ENCODE measurements at regions not wholly inside any gene's neighbourhood (a gene's known extent, or its start where the extent isn't known, plus 50 kb on each side); places are given as distances from the start of the nearest gene placed in this dataset.

DNA sequence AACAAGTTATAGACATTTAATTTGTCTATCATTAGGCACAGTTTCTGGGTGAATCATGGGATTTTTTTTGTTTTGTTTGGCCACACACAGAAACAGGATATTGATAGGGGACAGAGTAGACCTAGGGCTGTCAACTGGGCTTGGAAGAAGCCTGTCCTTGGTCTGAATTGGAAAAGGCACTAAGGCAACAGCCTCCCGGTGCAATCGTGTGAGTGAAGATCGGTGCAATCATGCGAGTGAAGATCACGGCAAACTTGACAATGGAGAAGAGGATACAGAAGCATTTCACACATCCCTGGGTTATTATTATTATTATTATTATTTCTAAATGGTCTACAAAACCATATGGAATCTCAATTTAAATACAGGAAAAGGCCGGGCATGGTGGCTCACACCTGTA lies 94.5 kb downstream of the ACKR3 start:
- H3K27me3 ChIP-seq (ENCODE audit: control insufficient read depth, insufficient read depth, low read length): no peaks in the 10 kb centered on the region
- no peak overlapping the region for H3K27ac ChIP-seq (ENCODE audit: low read length)
- H3K9me3 ChIP-seq (ENCODE audit: control insufficient read depth, low read depth, low read length): peaks cover 5% of the 10 kb centered on the region
- H3K4me1 ChIP-seq (ENCODE audit: control insufficient read depth, insufficient read depth, low read length): no peaks in the 10 kb centered on the region
- WGBS (ENCODE audit: insufficient coverage, low lambda C conversion rate): no CpG with 5 or more reads among the region's 6 CpGs
- DNase-seq: no peak
- H3K4me3 ChIP-seq (ENCODE audit: low read length): no peak overlapping the region
- no peaks in the 10 kb centered on the region for H3K36me3 ChIP-seq (ENCODE audit: control insufficient read depth, insufficient read depth, low read length)

DNA sequence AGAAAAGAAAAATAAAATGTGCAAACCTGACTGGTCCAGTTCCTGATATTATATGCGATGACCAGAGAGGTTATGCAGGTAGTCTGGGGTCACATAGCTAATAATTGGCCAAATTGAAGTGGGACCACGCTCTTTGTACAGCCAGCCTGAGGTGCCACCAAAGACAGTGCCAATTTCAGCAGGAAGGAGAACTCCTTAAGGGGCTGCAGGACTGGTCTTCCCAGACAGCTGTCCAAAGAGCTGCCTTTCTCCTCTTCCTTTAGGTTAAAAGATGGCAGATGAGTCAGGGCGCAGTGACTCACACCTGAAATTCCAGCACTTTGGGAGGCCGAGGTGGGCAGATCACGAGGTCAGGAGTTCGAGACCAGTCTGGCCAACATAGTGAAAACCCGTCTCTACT lies 95.5 kb downstream of the ACKR3 start:
- Histone ChIP-seq H3K4me3 (ENCODE audit: low read length) (no peak overlapping the region), H3K27ac (ENCODE audit: low read length) (no peak overlapping the region), H3K36me3 (ENCODE audit: control insufficient read depth, insufficient read depth, low read length) (no peaks in the 10 kb centered on the region), H3K27me3 (ENCODE audit: control insufficient read depth, insufficient read depth, low read length) (no peaks in the 10 kb centered on the region), H3K9me3 (ENCODE audit: control insufficient read depth, low read depth, low read length) (peaks cover 5% of the 10 kb centered on the region), H3K4me1 (ENCODE audit: control insufficient read depth, insufficient read depth, low read length) (no peaks in the 10 kb centered on the region)
- no CpG with 5 or more reads among the region's 7 CpGs for WGBS (ENCODE audit: insufficient coverage, low lambda C conversion rate)
- no peak for DNase-seq

GRCh38 chr2:236665572-236666118 lies 96.0 kb downstream of the ACKR3 start:
- H3K4me1 ChIP-seq (ENCODE audit: control insufficient read depth, insufficient read depth, low read length): no peaks in the 10 kb centered on the region
- no peaks in the 10 kb centered on the region for H3K27me3 ChIP-seq (ENCODE audit: control insufficient read depth, insufficient read depth, low read length)
- H3K9me3 ChIP-seq (ENCODE audit: control insufficient read depth, low read depth, low read length): peaks cover 5% of the 10 kb centered on the region
- H3K27ac ChIP-seq (ENCODE audit: low read length): no peak overlapping the region
- no peak for DNase-seq
- H3K4me3 ChIP-seq (ENCODE audit: low read length): no peak overlapping the region
- no peaks in the 10 kb centered on the region for H3K36me3 ChIP-seq (ENCODE audit: control insufficient read depth, insufficient read depth, low read length)
- WGBS (ENCODE audit: insufficient coverage, low lambda C conversion rate): 60% methylated on average over 1 of the region's 11 CpGs

- H3K4me3 ChIP-seq (ENCODE audit: low read length): no peak overlapping the region
- no peaks in the 10 kb centered on the region for H3K36me3 ChIP-seq (ENCODE audit: control insufficient read depth, insufficient read depth, low read length)
- H3K27ac ChIP-seq (ENCODE audit: low read length): no peak overlapping the region
- H3K27me3 ChIP-seq (ENCODE audit: control insufficient read depth, insufficient read depth, low read length): no peaks in the 10 kb centered on the region
- no peaks in the 10 kb centered on the region for H3K4me1 ChIP-seq (ENCODE audit: control insufficient read depth, insufficient read depth, low read length)
- WGBS (ENCODE audit: insufficient coverage, low lambda C conversion rate): no CpG with 5 or more reads among the region's 14 CpGs
- peaks cover 5% of the 10 kb centered on the region for H3K9me3 ChIP-seq (ENCODE audit: control insufficient read depth, low read depth, low read length)
- no peak for DNase-seq
These were observed 97.1 kb downstream of the ACKR3 start for GRCh38 chr2:236666646-236667204.

DNA sequence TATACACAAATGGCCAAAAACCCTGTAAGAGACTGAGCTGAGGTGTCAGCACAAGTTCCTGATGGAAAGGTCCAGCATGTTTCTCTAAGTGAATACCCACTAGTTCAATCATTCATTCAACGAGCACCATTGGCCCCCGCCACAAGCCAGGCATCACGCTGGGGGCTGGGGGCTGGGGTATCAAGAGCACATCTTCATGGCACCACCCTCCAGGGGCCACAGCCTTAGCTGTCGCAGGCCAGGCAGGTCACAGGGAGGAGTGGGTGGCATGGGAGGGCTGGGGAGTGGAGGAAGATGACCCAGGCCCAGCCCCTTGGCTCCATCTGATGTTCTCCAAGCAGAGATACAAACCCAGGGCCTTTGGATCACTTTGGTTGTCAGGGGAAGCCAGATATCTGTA lies 97.9 kb downstream of the ACKR3 start:
- Histone ChIP-seq H3K36me3 (ENCODE audit: control insufficient read depth, insufficient read depth, low read length) (no peaks in the 10 kb centered on the region), H3K27me3 (ENCODE audit: control insufficient read depth, insufficient read depth, low read length) (no peaks in the 10 kb centered on the region), H3K4me3 (ENCODE audit: low read length) (no peak overlapping the region), H3K4me1 (ENCODE audit: control insufficient read depth, insufficient read depth, low read length) (no peaks in the 10 kb centered on the region), H3K27ac (ENCODE audit: low read length) (no peak overlapping the region), H3K9me3 (ENCODE audit: control insufficient read depth, low read depth, low read length) (peaks cover 5% of the 10 kb centered on the region)
- DNase-seq: no peak
- WGBS (ENCODE audit: insufficient coverage, low lambda C conversion rate): no CpG with 5 or more reads among the region's 4 CpGs

- DNase-seq: no peak
- no CpG with 5 or more reads among the region's 8 CpGs for WGBS (ENCODE audit: insufficient coverage, low lambda C conversion rate)
- peaks cover 5% of the 10 kb centered on the region for H3K9me3 ChIP-seq (ENCODE audit: control insufficient read depth, low read depth, low read length)
- H3K27ac ChIP-seq (ENCODE audit: low read length): no peak overlapping the region
- H3K27me3 ChIP-seq (ENCODE audit: control insufficient read depth, insufficient read depth, low read length): no peaks in the 10 kb centered on the region
- H3K36me3 ChIP-seq (ENCODE audit: control insufficient read depth, insufficient read depth, low read length): no peaks in the 10 kb centered on the region
- H3K4me1 ChIP-seq (ENCODE audit: control insufficient read depth, insufficient read depth, low read length): no peaks in the 10 kb centered on the region
- H3K4me3 ChIP-seq (ENCODE audit: low read length): no peak overlapping the region
These were observed 98.9 kb downstream of the ACKR3 start for GRCh38 chr2:236668531-236668969.

DNA sequence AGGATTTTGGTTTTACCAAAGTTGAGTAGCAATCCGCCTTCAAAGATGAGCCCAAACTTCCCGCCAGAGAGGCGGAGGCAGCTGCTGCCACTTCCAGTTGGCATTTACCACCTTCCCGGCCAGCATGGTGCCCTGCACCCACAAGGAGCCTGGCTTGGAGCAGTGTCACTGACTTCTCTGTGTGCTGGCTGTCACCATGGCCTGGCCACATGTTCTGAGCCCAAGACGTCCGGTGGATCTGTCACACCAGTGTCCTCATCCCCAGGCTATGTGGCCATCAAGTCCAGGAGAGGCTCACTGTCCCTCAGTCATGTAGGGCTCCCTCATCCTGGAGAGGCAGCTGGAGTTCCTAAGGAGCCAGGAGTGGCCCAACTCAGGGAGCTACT lies 100.6 kb downstream of the ACKR3 start:
- Histone ChIP-seq H3K36me3 (ENCODE audit: control insufficient read depth, insufficient read depth, low read length) (no peaks in the 10 kb centered on the region), H3K4me3 (ENCODE audit: low read length) (no peak overlapping the region), H3K9me3 (ENCODE audit: control insufficient read depth, low read depth, low read length) (peaks cover 5% of the 10 kb centered on the region), H3K27ac (ENCODE audit: low read length) (no peak overlapping the region), H3K4me1 (ENCODE audit: control insufficient read depth, insufficient read depth, low read length) (no peaks in the 10 kb centered on the region), H3K27me3 (ENCODE audit: control insufficient read depth, insufficient read depth, low read length) (no peaks in the 10 kb centered on the region)
- WGBS (ENCODE audit: insufficient coverage, low lambda C conversion rate): no CpG with 5 or more reads among the region's 6 CpGs
- DNase-seq: no peak

DNA sequence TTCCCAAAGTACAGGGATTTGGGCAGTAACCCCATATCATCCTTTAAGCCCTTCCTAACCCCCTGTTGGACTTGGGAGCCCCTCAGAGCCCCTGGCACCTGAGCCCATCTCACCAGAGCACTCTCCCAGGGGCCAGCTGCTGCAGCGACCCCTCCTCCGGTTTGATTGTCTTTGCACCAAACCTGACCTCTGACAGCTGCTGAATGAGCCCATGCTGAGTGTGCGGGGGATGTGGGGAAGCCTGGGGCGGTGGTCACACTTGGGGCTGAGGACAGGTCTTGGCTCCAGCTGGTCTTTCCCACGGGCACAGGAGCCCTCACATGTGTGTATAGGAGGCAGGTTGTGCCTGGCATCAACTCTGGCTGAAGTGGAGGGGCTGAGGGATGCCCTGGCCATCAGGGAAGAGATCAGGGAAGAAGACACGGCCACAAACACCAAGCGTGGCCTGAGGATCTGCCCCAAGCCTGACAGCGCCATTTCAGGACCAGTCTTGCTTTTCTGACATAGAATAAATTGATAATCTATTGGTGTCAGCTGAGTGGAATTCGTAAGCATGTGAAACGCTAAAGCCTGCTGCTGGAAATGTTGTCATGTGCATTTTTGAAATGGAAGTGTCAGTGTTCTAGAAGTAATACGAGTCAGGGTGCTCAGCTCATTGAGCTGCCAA lies 102.4 kb downstream of the ACKR3 start:
- Histone ChIP-seq H3K9me3 (ENCODE audit: control insufficient read depth, low read depth, low read length) (no peaks in the 10 kb centered on the region), H3K36me3 (ENCODE audit: control insufficient read depth, insufficient read depth, low read length) (no peaks in the 10 kb centered on the region), H3K4me3 (ENCODE audit: low read length) (no peak overlapping the region), H3K4me1 (ENCODE audit: control insufficient read depth, insufficient read depth, low read length) (no peaks in the 10 kb centered on the region), H3K27me3 (ENCODE audit: control insufficient read depth, insufficient read depth, low read length) (no peaks in the 10 kb centered on the region), H3K27ac (ENCODE audit: low read length) (no peak overlapping the region)
- 50% methylated on average over 1 of the region's 11 CpGs for WGBS (ENCODE audit: insufficient coverage, low lambda C conversion rate)
- DNase-seq: no peak

- WGBS (ENCODE audit: insufficient coverage, low lambda C conversion rate): no CpG with 5 or more reads among the region's 5 CpGs
- Histone ChIP-seq H3K27me3 (ENCODE audit: control insufficient read depth, insufficient read depth, low read length) (no peaks in the 10 kb centered on the region), H3K27ac (ENCODE audit: low read length) (no peak overlapping the region), H3K36me3 (ENCODE audit: control insufficient read depth, insufficient read depth, low read length) (no peaks in the 10 kb centered on the region), H3K4me1 (ENCODE audit: control insufficient read depth, insufficient read depth, low read length) (no peaks in the 10 kb centered on the region), H3K4me3 (ENCODE audit: low read length) (no peak overlapping the region), H3K9me3 (ENCODE audit: control insufficient read depth, low read depth, low read length) (no peaks in the 10 kb centered on the region)
- DNase-seq: no peak
These were observed 103.0 kb downstream of the ACKR3 start for GRCh38 chr2:236672606-236673005.

GRCh38 chr2:236673126-236673822 lies 103.6 kb downstream of the ACKR3 start:
- H3K36me3 ChIP-seq (ENCODE audit: control insufficient read depth, insufficient read depth, low read length): no peaks in the 10 kb centered on the region
- H3K4me3 ChIP-seq (ENCODE audit: low read length): no peak overlapping the region
- no CpG with 5 or more reads among the region's 14 CpGs for WGBS (ENCODE audit: insufficient coverage, low lambda C conversion rate)
- no peaks in the 10 kb centered on the region for H3K4me1 ChIP-seq (ENCODE audit: control insufficient read depth, insufficient read depth, low read length)
- H3K9me3 ChIP-seq (ENCODE audit: control insufficient read depth, low read depth, low read length): no peaks in the 10 kb centered on the region
- no peak for DNase-seq
- no peak overlapping the region for H3K27ac ChIP-seq (ENCODE audit: low read length)
- H3K27me3 ChIP-seq (ENCODE audit: control insufficient read depth, insufficient read depth, low read length): no peaks in the 10 kb centered on the region
